IPS DF 19.7 (cell line): ENCODE measurements at regions not wholly inside any gene's neighbourhood (a gene's known extent, or its start where the extent isn't known, plus 50 kb on each side); places are given as distances from the start of the nearest gene placed in this dataset.
A peak's percentile ranks its signal among the peaks of the same experiment; 100 is the strongest.

ENCODE experiments used
- DNase-seq: peaks from one replicate; pipeline ENCODE4 v3.0.0-alpha.2; 2013; ENCODE audit warnings: low read depth, low spot score

DNA sequence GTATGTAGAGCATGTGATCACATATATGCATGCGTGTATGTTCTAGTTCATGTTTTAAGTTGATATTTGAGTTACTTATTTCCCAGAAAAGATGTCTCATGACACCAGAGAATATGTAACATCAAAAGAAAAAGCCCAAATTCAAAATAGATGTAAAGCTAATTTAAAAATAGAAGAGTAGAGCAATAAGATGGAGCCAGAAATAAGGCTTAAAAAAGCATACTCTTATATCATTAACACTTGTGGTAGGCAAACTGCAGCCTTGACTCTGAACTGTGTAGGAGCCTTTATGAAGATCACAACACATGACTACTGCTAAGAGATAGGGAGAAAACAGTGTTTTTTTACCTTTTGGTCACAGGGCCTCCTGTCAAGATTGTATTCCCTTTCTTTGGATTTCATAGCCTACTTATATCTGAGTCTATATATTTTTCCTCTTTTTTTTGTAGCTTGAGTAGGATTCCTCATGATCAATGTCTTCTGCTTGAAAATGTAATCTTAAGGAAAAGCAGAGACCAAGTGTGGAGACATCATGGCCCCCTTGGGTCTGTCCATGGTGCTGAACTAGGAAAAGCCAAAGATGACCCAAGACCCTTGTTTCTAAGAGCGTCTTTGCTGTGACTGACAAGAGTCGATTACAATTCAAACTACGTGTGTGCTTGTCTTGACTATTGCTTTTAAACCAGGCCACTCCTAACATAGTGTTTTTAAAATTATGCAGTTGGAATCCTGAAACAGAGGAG, 390.4 kb downstream of the SHISA9 start:
- no peak for DNase-seq

DNA sequence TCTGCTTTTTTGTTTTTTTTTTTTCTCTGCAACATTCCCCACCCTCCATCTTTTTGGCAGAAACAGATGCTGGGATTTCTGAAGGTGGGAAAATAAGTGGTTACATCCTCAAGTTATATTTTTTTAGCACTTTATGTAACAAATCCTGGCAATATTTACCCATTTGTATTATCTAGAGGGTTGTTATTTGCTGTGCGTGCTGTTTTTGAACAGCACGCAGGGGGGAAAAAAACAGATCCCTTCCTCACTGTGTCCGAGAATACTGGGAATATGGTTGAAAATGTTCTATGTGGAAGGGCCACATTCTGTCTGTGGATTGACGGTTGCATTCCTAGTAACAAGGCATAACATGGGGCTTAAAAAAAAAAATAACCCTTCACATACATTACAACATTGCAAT, 394.8 kb downstream of the SHISA9 start:
- DNase-seq: no peak

DNA sequence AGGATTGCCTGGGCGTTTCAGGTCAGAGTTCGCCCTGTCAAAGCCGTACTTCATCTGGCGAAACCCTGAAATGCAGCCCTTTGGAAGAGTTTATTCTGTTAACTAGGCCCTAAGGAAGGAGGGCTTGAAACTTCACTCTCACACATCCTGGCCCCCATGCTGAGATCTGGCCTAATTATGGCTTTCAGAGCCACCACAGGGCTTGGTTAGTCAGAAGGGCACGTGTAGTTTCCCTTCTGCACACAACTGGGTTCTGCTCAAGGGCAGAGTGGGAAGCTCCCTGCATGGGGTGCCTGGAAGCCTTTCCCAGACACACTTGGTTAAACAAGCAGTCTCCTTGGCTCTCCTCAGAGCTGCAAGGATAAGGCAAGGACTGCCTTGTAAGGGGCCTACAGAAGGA, 397.3 kb downstream of the SHISA9 start:
- no peak for DNase-seq

DNA sequence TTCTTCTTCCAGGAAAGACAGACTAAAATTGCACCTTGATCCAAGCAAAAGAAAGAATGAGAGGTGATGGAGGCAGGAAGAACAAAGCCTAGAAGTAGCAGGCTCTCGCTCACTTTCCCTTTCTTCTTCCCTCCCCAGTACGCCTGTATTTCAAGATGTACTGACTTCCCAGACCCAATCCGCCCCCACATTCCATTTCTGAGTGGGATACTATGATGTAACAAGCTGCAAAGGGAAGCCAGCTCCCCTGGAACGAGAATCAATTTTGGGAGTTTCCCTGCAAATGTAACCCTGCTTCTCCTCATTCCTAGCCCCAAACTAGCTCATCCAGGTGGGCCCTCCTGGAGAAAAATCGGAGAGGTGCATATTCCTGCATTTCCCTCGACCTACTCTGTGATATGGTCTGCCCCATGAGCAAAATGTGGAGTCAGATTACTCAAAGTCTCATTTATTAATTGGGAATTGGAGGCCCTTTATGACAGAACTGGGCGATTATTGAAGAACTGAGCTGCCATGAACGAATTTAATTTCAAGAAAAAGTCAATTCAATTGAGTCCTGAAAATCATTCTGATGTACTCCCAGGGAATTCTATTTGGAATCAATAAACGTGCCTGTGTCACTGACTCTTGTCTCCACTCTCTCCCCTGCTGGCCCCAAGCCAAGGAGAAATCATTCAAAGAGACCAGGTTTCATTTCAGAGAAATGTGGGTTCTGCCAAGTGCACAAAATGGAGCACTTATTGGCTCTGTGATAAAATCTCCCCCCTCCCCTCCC, 398.9 kb downstream of the SHISA9 start:
- DNase-seq: no peak

DNA sequence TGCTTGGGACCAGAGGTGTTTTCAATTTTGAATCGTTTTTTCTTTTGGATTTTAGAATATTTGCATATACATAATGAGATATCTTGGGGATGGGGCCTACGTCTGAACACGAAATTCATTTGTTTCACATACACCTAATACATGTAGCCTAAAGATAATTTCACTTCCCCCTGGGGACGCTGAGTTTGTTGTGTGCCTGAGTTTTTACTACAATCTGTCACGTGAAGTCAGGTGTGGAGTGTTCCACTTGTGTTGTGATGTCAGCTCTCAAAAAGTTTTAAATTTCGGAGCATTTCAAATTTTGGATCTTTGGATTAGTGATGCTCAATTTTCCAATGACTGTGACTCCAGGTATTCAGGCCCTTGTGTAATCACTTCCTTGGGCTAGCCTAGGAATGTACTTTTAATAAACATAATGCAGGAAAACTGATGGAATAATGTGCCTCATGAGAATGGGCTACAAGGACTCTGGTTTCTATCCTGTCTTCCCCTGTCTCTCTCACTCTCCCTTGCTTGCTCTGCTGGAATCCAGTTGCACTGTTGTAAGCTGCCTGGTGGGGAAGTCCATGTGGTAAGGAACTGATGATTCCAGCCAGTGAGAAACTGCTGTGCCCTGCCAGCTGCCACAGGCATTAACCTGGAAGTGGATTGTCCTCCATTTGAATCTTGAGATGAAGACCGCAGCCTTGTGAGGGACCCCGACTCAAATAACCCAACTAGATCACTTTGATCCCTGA, 403.8 kb downstream of the SHISA9 start:
- DNase-seq: no peak

DNA sequence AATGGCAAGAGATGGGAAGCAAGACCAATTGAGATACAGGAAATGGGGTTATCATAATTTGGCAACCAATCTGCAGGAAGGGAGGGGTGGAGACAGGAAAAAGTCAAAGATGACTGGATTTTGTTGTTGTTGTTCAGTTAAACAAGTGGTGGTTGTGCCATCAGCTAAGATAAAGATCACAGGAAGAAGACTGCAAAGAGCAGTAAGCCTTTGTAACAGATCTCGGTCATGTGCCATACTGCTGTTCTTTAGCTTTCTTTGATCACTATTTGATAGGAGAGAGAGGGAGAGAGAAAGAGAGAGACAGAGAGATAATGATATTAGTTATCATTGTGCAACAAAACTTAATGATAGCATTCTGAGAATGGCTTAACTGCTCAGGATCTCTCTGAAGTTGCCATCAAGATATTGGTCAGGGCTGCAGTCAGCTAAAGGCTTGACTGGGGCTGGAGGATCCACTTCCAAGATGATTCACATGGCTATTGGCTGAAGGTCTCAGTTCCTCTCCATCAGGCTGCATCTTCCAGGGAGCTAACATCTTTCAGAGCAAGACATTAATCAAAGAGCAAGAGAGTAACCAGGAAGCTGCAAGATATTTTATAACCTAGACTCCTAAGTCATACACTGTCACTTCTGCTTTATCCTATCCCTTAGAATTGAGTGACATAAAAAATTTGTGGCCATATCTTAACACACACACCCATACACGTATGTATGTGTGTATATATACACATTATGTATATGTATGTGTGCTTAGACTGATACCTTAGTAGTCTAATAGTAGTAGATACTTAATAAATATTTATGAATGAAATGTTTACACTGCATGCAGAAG, 405.0 kb downstream of the SHISA9 start:
- no peak for DNase-seq

DNA sequence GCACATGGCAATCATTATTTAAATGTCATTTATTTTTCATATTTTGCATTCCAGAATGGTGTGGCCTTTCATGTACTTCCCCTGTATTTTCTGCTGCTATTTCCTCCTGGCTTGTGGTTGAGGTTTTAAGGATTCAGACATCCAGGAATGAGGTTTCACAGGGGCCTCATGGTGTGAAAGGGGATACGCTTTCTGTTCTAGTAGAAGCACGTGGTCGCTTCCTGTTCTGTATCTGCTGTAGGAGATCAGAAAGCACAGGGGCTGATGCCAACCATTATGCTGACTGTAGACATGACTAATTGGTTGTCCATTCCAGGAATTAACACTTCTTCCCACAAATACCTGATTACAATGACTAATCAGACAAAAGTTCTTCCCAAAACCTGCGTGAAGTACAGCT, 405.9 kb downstream of the SHISA9 start:
- no peak for DNase-seq

DNA sequence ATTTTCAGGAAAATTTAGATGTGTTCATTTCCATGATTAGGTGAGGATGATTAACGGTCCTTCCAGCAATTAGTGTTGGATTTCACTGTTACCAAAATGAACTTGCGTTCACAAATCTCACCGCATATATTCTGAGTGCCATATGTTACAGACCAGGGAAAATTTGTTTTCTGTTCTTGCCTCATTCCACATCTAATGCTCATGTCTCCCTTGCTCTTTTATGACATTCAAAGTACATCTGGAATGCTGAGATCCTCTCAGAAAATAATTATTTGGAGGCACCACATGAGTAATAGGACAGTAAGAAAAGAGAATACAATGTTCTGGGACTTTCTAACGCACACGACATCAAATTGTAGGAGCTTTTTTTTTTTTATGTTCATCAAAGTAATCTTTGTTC, 406.5 kb downstream of the SHISA9 start:
- DNase-seq: no peak

DNA sequence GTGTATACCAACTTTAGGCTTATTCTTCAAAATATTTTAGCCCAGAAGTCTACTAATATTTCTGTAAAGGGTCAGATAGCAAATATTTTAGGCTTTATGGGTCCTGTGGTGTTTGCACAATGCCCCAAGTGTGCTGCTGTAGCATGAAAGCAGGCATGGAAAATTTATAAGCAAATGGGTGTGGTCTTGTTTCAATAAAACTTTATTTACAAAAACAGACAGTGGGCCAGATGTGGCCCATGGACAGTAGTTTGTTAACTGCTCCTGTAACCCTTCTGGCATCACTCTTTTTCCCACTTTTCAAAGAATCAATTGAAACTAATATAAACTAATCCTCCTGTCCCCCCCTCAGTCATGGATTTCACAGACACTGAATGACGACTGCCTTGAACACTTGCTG, 410.7 kb downstream of the SHISA9 start:
- no peak for DNase-seq

DNA sequence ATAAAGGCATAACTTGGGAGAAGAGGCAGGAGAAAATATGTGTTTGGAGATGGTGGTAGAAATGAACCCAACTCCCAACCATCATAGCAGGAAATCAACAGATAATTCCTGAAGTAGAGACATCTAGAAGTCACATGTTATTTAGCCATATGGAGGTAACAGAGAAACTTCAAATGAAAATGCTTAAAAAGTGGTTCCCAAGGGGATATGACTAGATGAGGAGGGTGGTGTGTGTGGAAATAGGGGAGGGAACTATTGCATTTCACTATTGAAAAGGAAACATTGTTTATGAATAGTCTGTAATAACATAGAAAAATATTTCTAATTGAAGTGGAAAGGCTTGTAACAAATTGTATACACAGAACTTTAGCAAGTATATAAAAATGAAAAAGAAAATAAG, 412.0 kb downstream of the SHISA9 start:
- DNase-seq: no peak

DNA sequence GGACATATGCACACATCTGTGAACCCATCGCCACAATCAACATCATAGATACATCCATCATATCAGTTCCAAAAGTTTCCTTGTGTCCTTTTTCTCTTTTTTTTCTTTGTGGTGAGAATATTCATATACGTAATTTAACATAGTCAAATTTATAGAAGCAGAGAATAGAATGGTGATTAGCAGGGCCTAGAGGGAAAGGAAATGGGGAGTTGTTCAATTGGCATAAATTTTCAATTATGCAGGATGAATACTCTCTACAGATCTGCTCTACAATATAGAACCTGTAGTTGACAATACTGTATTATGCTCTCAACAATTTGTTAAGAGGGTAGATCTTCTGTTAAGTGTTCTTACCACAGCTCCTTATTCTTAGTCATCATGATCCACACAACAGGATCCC, 413.2 kb downstream of the SHISA9 start:
- no peak for DNase-seq

DNA sequence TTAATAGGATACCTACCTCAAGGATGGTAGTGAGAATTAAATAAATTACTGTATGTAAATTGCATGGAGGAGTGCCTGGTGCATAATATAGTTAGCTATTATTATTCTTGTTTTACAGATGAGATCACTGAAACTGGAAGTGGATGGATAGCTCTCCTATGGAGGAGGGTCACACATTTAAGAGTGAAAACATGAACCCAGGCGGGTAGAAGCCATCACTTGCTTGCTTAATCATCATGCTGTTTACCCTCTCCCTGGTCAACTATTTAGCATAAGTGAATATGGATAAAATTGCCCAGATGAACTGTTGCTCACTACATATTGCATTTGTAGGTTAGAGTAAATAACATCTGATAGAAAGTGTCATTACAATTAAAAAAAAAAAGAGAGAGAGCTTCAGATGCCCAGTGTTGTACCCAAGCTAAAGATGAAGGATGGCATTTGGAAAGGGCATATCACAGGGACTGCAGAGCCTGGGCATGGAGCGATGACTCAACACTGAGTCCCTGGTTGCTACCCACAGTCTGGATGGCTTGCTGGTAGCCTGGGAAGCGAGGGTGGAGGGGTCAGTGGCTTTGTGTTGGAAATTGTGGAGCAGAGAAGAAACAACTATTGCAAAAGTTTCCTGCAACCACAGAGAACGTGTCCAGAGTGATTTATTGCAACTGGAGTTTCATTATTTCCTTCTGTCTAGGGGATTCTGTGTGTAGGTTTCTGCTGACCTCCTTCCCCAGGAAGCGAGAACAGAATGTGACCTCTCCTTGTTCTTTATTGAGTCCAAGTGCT, 414.4 kb downstream of the SHISA9 start:
- DNase-seq: no peak

DNA sequence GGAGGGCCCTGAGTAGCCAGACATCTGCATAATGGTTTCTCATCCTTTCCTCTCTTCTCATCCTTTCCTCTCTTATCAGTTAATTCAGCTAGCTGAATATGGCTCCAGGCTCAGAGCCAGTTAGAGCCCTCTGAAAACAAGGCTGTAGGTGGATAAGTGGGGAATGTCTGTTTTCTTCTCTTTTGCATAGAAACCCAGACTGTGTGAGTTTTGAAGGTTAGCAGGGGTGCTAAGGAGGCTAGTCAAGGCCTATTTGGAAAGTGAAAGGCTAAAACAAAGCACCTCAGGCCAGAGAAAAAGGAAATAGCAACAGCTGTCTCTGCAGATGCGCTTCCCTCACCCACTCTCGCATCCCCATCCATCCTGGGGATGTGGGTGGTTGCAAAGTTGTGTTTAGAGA, 420.9 kb downstream of the SHISA9 start:
- no peak for DNase-seq

DNA sequence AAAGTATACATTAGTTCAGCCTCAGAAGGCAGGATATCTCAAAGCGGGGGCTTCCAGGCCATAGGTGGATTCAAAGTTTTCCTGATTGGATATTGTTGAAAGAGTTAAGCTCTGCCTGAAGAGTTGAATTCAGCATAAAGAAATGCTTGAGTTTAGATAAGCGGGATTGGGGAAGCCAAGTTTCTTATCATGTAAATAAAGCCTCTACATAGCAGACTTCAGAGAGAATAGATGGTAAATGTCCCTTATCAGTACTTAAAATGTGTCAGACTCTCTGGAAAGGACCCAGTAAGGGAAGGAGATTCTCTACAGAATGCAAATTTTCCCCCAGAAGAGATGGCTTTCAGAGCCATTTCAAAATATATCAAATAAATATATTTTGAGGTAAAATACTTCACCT, 423.5 kb downstream of the SHISA9 start:
- no peak for DNase-seq

DNA sequence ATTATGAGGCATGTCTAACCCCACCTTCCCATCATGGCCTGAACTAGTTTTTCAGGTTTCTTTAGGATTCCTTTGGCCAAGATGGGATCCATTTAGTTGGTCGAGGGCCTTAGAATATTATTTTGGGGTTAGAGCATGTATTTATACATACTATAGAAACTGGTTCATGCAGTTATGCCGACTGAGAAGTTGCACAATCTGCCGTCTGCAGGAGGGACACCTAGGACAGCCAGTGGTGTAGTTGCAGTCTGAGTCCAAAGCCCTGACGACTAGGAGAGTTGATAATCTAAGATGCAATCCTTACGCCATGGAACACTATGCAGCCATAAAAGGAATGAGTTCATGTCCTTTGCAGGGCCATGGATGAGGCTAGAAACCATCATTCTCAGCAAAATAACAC, 424.0 kb downstream of the SHISA9 start:
- DNase-seq: no peak

DNA sequence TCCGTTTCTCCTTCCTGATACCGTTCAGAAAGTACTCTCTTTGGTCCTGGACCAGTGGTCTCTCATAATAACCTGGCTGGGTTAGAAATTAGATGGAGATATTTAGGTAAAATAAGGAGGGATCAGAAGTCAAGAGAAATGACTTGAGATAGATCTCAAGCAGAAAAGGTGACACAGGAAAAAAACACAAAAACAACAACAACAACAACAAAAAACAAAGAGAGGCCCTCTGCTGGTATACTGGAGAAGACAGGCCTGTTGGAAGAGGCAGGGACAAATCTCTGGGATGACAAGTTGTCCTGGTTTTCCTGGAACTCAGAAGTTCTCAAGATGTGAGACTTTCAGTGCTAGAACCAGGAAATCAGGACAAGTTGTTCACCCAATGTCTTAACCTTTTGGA, 430.5 kb downstream of the SHISA9 start:
- no peak for DNase-seq

DNA sequence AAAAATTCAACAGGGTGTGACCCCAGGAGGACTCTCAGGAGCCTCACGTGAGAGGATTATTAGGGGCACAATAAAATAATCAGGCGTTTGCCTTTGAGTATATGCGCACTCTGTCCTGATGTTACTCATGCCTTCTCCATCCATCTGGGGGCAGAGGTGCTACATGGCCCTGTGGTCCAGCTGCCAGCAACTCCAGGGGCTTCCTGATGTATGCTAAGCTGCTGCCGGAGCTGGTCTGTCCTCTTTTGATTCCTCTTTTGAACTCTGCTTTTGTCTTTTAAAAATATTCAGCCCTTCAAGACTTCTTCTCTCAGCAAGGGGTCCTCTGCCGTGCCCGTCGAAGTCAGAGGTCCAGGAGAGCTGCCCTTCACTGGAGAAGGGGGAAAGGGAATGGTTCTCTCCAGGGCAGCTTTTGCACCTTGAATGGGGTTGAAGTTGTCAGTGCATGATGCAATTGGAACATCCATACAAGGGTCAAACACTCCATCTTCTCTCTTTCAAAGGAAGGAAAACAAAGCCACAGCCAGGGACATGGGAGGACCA, 431.4 kb downstream of the SHISA9 start:
- peak; percentile 54 for DNase-seq

DNA sequence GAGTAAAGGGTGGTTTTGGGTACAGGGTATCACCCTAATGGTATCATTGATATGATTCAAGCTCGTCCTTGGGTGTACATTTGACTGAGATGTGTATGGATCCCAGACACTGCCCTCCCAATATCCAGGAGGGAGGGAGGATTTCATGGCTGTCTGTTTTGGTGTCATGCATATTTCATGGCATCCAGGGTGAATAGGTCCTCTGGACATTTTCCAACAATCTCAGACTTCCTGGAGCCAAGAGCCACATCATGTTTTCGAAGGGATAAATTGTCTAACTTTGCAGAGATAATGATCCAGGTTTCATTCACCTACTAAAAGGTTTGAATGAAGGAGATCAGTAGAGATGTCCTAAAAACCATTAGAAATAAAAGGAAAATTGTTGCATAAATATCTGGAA, 431.9 kb downstream of the SHISA9 start:
- no peak for DNase-seq

DNA sequence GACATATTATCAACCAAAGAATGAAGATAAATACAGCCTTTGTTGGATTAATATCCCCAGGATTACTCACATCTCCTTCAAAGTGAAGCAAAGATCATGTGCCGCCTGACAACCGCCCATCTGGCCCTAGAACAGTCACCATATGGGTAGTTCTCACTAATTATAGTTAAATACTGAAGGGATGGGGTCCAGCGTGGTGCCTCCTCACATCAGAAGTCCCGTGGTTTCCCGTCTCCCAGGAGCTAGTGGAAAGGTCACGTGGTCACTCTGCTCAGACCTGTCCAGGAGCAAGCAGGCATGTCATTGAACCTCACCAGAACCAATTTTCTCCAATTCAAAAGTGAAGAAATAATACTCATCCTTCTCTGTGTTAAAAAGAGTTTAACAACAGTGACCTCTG, 434.5 kb downstream of the SHISA9 start:
- no peak for DNase-seq

DNA sequence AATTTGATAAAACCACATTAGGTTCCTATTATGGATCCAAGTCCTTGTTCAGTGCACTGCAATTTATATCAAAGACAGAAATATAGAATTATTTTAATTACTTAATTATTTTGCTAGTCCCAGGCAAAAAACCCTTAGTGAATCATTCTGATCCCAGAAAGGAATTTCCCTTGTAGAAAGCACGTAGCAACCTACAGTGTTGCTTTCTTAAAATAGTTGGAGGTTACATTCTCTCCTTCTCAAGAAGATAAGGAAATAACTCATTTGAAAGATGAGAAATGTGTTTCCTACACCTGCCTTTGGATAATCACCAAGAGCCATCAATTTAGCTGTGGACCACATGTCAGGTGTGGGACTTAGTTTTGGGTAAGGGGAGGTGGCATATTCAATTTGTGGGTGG, 434.9 kb downstream of the SHISA9 start:
- DNase-seq: no peak
